ENCODE measurements at regions not wholly inside any gene's neighbourhood (a gene's known extent, or its start where the extent isn't known, plus 50 kb on each side); places are given as distances from the start of the nearest gene placed in this dataset.
"Not testable (repeated sequence)": the region's sequence is repeated elsewhere in the genome, so short reads cannot be mapped to it uniquely, and the experiment has no call there.

DNA sequence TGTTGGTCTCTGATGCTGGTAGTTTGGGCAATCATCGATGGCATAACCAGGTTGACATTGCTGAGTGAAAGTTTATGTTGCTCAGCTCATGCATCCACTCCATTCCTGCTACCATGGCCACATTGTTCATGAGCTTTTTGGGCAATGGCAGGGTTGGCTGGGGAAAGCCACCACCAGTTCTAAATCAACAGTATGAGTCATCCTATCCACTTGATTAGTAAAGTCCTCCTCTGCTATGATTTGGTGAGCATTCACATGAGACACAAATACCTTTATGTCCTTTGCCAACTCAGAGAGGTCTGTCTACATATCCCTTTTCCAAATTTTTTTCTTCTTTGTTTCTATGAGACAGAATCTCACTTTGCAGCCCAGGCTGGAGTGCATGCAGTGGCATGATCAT lies 129.7 kb upstream of the FBN2 start:
- DNase-seq (ENCODE audit: low spot score) = no peak

DNA sequence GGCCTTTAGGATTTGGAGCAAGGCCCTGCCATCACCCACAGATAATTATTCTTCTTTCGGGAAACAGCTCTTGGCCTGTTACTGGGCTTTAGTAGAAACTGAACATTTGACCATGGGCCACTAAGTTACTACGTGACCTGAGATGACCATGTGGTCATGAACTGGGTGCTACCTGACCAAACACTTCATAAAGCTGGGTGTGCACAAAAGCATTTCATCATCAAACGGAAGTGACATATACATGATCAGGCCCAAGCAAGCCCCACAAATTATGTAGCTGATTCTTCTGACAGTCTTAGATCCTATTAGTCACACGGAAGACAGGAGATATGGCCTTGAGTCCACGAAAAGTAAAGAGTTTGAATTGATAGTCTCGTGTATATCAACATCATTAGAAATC lies 130.9 kb upstream of the FBN2 start:
- no peak for DNase-seq (ENCODE audit: low spot score)

DNA sequence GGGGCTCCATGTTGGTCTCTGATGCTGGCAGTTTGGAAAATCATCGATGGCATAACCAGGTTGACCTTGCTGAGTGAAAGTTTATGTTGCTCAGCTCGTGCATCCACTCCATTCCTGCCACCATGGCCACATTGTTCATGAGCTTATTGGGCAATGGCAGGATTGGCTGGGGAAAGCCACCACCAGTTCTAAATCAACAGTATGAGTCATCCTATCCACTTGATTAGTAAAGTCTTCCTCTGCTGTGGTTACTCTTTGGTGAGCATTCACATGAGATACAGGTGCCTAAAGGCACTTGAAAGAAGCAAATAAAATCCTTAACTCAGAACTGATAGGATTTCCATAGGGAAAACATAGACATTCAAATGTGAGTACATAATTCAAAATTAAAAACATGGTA lies 131.8 kb upstream of the FBN2 start:
- DNase-seq (ENCODE audit: low spot score) = no peak

DNA sequence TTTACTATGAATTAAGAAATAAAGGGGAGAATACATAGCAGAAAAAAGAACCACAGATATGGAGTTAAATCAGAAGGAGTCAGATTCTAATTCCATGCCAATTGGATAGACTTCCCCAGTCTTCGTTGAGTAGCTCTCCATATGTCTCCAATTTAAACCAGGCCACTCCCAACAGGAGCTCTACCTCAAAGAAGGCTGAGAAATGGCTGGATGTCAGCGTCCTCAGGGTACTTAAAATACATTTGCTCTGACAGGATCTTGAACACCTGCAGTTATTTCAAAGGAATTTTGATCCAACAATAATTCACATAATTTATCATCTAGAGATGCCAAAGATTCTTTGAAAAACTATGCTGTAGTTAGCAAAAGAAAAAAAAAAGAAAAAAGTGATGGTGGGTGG lies 133.9 kb upstream of the FBN2 start:
- no peak for DNase-seq (ENCODE audit: low spot score)

DNA sequence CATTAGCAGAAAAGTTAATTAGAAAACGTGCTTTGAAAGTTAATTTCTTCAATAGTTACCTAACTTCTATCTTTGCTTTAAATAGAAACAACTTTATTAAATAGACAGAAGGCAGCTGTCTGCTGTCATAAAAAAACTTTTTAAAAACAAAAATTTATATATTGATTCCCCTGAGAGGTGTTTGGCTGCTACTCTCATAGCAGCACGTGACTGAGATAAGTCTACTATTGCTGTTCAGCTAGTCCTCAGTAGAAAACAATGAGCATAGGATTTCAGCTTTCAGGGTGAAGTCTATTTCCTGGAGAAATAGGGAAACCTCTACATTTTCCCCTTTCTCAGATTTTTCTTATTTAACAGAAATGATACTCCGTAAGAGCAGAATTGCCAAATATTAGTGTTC lies 135.0 kb upstream of the FBN2 start:
- no peak for DNase-seq (ENCODE audit: low spot score)

DNA sequence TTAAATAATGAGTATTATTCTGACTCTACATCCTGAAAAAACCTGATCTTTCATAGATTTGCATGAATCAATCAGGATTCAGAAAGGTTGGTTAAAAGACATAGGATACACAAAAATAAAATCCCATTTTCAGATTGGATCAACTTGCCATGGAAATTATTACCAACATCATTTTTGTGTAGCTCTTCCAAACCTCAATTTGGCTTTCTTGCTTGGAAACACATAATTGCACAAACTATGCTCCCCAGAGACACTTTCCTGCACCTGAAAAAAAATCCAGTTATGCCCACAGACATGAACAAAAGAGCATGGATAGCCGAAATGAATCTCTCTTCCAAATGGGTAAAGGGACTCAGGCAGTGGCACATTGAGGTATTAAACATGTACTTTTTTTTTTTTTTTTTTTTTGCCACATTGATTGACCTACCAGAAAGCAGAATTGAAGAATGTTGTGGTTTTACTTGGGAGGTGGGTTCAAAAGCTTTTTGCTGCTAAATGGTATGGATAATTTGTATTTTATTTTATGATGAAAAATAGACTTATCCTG lies 135.4 kb upstream of the FBN2 start:
- DNase-seq (ENCODE audit: low spot score) = no peak

DNA sequence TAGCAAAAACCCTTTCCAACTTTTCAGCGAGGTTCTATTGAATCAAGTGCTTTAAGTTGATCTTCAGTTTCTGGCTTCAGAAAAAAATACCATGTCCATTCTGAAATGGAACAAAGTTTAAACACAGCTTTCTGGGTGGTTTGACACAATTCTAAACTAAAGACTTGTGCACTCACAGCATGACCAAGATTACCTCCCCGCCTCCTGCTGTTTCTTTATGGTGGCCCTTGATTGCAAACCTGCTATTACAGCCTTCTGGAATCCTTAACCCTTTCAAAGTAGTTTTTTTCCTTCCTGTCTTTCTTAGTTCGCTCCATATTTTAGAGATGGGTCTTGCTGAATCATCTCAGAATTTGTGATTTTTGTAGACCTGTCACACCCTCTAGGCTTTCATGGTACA lies 135.9 kb upstream of the FBN2 start:
- DNase-seq (ENCODE audit: low spot score) = no peak

DNA sequence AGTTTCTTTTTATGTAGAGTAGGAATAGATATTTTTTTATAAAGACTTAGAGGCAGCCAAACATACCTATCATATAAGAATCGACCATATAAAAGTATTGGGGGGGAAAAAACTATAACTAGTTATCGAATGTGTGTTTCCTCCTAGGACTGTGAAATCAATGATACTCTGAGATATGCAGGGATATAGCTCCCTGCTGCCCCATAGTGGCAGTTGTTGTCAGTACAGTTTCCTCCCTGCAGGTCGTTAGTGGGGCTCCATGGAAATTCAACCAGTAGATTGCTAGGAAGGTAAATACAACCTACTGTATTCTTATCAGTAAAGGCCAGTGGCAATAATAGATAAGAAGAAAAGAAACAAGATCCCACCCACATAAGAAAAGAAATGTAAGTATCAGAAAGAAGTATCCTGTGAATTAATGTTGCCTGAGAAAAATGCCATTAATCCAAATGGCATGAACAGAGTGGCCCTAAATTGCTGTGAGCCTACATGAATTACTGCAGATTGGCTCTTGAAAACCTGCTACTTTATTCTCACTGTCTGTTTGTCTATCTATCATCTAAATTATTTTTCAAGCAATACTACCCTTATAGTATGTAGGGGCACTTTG lies 136.9 kb upstream of the FBN2 start:
- DNase-seq (ENCODE audit: low spot score) = peak; percentile 18

DNA sequence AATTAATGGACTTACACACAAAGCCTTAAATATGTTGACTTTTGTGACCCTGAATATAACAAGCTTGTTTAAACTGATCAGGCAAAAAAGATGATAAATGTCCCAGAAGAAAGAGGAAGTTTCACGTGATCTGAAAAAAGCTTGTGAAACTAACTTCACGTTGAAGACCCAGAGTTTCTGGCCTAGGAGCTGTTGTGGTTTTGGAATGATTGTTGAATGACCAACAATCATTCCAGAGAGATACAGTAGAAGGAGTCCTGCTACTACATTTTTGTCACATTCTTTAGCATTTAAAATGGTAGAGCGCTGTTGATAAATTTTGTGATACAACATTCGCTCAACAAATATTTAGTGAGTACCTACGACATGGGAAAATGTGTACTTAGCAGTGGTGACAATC lies 143.1 kb upstream of the FBN2 start:
- no peak for DNase-seq (ENCODE audit: low spot score)

DNA sequence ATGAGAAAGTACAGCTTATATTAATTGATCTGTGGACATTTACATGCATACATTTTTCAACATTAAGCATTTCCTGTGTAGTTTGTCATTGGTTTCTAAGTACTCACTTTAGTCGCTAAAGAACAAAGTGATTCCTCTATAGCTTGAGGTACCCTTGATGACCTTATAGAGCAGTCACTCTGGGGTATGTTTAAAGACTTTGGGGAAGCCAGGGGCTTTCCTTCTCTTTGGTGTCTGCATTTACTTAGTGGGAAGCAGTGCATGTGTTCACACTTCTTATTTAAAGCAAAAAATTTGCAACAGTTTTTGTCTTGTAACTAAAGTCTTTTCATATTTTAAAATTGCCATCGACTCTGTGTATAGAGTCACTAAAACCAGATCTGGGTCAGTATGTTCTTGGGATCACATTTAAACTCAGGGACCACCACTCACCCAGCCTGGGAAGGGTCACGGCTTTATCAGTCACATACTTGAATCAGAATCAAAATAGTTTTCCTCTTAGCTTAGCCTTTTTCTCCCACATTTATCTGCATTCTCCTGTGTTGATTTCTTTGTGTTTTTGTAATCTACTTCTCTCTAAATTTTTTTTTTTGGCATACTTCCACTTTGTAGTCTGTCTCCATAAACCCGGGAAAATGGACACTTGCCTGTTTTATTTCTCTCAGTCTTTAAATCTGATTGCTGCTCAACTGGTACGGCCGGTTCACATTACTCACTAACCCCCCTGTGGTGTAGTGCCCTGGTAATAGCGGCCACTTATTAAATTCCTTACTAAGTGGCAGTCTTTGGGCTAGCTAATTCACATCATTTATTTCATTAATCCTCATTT lies 143.9 kb upstream of the FBN2 start:
- no peak for DNase-seq (ENCODE audit: low spot score)

DNA sequence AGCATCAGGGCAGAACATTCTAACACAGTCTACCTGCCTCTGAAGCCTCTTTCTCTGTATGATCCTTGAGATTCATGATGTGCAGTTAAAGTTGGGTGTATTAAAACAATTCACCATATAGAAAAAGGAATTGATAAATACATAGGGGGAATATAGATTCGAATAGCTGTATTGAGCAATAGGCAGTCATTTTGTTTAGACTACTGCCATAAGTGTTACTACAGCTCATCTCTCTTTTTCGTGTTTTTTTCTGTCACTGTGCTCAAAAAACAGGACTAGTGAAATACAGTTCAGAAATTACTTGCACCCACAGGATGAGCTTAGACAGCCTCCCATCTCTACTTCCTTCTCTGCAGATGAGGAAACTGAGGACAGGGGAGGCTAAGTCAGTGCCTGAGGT lies 144.6 kb upstream of the FBN2 start:
- DNase-seq (ENCODE audit: low spot score) = no peak

DNA sequence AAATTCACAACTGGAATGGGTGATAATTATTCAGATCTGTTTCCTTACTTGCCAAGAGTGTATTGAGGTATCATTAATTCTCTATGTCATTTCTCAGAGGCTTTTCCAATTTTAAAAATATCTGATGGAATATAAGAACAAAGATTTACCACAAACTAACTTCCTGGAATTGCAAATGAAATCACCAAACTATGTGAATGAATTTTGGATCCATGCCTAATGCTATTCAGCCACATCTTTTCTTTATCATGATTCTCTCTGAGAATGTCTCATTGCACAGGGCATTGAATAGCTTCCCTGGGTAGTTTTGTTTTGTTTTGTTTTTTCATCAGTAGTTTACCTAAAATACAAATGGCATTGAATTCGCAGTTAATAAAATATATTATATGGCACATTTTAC lies 146.9 kb upstream of the FBN2 start:
- no peak for DNase-seq (ENCODE audit: low spot score)

DNA sequence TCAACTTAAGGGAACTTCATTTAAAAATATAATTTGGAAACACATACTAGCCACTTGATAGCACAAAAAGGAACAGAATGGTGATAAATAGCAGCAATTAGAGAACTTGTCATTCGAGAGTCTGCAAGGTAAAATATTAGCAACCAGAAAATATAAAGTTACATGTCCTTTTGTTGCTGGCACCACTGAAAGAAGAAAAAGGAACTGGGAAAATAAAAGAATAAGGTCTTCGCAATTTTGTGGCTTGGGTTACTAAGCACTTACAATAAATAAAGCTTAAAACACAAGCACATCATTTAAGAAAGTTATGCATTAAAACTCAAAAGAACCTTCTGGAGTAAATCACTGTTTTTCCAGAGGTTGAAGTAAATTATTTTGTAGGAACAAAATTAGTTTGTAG lies 149.9 kb upstream of the FBN2 start:
- no peak for DNase-seq (ENCODE audit: low spot score)

DNA sequence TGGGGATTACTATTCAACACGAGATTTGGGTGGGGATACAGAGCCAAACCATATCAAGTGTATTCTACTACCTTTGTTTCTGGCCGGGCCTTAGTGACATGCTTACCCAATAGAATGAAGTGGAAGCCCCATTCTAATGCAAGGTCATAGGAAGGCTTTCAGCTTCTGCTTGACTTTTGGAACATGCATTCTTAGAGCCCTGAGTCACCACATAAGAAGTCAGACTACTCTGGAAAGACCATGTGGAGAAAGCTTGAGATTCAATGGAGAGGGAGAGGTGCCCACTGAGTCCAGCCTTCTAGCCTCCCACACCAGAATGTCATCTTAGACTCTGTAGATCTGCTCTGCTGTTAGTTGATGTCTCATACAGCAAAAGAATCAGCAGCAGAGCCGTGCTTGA lies 155.7 kb upstream of the FBN2 start:
- DNase-seq (ENCODE audit: low spot score) = no peak

DNA sequence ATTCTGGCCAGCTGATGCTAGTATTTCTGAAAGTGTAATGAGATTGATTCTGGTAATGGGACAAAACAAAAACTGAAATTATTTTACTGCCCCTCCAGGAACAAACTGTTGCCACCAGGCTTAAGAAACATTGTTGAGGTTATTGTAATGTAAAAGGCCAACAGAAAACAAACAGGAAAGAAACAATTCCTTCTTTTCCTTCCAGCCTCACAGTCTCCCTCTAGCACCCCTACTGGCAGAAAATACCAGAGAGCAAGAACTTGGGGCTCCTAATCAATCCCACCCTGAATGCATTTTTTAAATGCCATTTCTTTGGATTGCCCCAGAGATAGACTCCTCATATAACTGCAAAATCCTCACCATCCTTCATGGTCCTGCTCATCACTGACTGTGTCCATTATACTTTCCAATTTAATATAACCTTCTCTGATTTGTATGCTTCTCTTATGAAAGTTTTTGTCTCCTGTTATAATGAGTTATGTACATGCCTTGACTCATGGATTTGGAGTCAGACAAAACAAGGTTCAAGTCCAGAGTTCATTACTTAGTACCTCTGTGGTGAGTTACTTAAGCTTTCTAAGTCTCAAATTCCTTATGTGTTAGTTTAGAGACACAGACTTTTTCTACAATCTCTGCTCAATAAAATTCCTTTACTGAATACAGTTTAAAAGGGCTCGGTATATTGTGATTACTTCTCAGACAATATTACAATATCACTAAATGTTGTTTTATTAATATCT lies 157.9 kb upstream of the FBN2 start:
- no peak for DNase-seq (ENCODE audit: low spot score)

DNA sequence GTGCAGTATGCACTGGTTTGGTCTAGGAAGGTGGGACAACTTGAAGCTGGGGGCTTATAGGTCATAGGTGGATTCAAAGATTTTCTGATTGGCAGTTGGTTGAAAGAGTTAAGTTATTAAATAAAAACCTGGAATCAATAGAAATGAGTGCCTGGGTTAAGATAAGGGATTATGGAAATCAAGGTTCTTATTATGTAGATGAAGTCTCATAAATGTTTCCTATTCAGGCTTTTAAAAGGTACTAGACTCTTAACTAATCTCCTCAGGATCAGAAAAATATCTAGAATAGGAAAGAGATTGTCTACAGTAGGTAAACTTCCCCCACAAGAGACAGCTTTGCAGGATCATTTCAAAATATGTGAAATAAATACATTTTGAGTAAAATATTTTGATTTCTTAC lies 163.3 kb upstream of the FBN2 start:
- DNase-seq (ENCODE audit: low spot score) = no peak

DNA sequence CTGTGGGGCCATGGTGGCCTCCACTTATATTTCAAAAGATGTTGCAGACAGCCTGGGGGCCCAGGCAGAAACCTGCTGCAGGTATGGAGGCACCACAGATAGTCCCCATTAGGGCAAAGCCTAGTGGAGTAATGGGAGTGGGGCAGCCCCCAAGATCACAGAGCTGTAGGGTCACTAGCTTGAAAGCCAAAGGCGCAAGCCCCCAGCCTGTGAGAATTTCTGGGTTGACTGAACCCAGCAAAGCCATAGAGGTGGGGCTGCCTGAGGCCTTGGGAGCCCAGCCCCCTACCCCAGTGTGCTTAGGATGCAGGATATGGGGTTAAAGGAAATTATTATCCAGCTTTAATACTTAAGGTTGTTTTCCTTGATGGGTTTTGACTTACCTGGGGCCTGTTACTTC lies 165.3 kb upstream of the FBN2 start:
- DNase-seq (ENCODE audit: low spot score) = no peak

DNA sequence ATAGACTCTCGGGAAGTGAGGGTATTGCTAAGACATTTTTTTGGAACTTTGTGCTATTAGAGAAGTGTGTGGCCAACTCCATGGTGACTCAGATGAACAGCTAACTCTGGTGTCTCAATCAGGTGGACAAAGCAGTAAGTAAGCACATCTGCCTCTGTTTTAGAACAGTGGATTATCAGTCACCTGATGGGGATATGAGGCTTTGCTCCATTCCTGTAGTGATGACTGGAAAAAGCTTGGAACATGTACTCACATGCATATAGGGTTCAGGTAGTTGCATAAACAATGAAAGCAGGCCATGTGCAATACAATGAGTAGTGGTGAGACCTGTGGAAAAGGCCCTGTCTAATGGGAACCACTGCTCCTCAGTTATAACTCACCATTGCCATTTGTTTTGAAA lies 168.2 kb upstream of the FBN2 start:
- DNase-seq (ENCODE audit: low spot score) = no peak

DNA sequence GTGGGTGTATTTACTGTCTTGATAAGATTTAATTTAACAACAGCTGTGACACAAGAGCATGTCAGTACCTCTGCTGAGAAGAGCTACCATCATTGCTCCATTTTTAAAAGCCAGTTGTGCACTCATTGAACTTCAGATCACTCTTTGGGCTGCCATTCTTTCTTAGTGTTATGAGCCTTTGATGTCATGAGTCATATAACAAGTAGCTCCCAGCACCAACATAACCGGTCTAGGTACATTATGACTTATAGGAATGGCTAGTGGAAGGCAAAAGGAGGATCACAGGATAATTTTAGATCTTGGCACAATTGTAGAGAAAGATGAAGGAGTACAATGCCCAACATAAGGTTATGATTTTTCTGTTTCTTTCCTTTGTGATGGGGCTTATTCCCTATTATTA lies 170.8 kb upstream of the FBN2 start:
- no peak for DNase-seq (ENCODE audit: low spot score)

DNA sequence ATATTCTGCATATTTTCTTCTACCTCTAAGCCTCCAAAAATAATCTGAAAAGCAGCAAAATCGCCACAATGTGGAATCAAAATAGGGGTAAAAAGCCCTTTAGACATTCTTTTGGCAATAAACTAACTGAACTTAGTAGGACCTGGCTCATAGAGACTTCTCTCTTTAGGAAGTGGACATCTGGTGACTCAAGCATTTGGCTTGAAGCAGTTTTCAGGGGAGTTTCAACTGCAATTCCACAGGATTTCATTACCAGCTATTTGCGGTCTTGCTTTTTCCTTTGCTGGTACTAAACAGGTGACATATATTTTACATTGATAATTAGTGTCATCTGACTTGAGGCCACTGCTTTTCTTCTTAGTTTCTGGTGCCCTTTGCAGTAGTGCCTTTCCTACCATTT lies 173.2 kb upstream of the FBN2 start:
- DNase-seq (ENCODE audit: low spot score) = no peak

DNA sequence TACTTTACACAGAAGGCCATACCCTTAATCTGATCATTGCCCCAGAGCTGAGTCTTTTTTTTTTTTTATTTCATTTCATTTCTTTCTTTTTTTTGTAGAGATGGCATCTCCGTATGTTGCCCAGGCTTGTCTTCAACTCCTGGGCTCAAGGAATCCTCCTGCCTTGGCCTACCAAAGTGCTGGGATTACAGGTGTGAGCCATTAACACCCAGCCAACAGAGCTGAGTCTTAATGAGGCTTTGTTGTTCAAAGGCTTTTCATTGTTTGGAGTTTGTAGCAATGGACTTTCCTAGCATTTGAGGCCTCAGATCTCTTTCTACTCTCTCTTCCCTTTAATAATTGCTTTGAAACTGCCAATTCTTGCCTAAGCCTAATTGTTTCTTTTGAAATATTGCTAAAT lies 176.5 kb upstream of the FBN2 start:
- DNase-seq (ENCODE audit: low spot score) = no peak

DNA sequence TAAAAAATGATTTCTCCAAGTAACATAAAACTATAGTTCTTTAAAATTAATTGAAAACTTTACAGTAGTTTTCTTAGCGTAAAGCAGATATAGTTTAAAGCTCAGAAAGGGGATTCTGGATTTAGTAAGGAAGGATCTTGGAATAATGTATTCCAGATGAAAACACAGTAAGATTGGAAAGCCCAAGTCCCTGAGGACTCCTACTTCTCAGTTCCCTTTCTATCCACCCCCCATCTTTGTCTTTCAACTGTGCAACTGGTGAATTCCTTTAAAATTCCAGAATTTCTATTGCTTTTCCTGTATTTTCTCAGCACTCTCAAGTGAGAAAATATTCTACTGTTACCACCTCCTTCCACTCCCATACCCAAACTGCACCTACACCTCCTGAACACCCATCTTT lies 184.5 kb upstream of the FBN2 start:
- no peak for DNase-seq (ENCODE audit: low spot score)

DNA sequence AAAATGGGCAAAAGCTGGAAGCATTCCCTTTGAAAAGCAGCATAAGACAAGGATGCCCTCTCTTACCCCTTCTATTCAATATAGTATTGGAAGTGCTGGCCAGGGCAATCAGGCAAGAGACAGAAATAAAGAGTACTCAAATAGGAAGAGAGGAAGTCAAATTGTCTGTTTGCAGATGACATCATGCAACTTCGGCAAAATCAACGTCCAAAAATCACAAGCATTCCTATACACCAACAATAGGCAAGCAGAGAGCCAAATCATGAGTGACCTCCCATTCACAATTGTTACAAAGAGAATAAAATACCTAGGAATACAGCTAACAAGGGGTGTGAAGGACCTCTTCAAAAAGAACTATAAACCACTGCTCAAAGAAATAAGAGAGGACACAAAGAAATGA lies 192.0 kb upstream of the FBN2 start:
- not testable (repeated sequence) for DNase-seq (ENCODE audit: low spot score)

All from HuH-7 (cell line).